ENCODE measurements at regions not wholly inside any gene's neighbourhood (a gene's known extent, or its start where the extent isn't known, plus 50 kb on each side); places are given as distances from the start of the nearest gene placed in this dataset.

GRCh38 chr15:93244696-93245660 lies 156.0 kb upstream of the RGMA start:
- no peak for TF ChIP-seq SPI1 (IDR thresholded peaks at IDR 0.05; ENCODE audit: borderline replicate concordance, low read depth)
- no peak for TF ChIP-seq GABPA (IDR thresholded peaks at IDR 0.05; ENCODE audit: low read depth)
- no peaks in the 10 kb centered on the region for H3K27me3 ChIP-seq (ENCODE audit: insufficient read depth, poor library complexity, severe bottlenecking)
- H3K27ac ChIP-seq (replicated peaks), result no peak overlapping the region
- DNase-seq (ENCODE audit: low read depth in 1 of 2, low spot score in 1 of 2), result no peak
- H3K4me3 ChIP-seq (replicated peaks; ENCODE audit: insufficient read depth, low read length), result no peak overlapping the region

GRCh38 chr15:93243573-93243972 lies 154.6 kb upstream of the RGMA start:
- no peaks in the 10 kb centered on the region for H3K27me3 ChIP-seq (ENCODE audit: insufficient read depth, poor library complexity, severe bottlenecking)
- H3K27ac ChIP-seq (replicated peaks), result no peak overlapping the region
- TF ChIP-seq CTCF (IDR thresholded peaks at IDR 0.05; ENCODE audit: insufficient read depth, low read length), result no peak
- no peak for TF ChIP-seq POLR2AphosphoS5 (IDR thresholded peaks at IDR 0.05; ENCODE audit: low read depth)
- TF ChIP-seq REST (IDR thresholded peaks at IDR 0.05; ENCODE audit: insufficient replicate concordance, low read depth), result no peak
- TF ChIP-seq SPI1 (IDR thresholded peaks at IDR 0.05; ENCODE audit: borderline replicate concordance, low read depth), result no peak
- no peak for TF ChIP-seq GABPA (IDR thresholded peaks at IDR 0.05; ENCODE audit: low read depth)

GRCh38 chr15:93241696-93242585 lies 152.9 kb upstream of the RGMA start:
- no peak for TF ChIP-seq POLR2AphosphoS5 (IDR thresholded peaks at IDR 0.05; ENCODE audit: low read depth)
- TF ChIP-seq REST (IDR thresholded peaks at IDR 0.05; ENCODE audit: insufficient replicate concordance, low read depth), result no peak
- TF ChIP-seq GABPA (IDR thresholded peaks at IDR 0.05; ENCODE audit: low read depth), result no peak
- no peak for TF ChIP-seq CTCF (IDR thresholded peaks at IDR 0.05; ENCODE audit: insufficient read depth, low read length)
- TF ChIP-seq SPI1 (IDR thresholded peaks at IDR 0.05; ENCODE audit: borderline replicate concordance, low read depth), result no peak
- no peaks in the 10 kb centered on the region for H3K27me3 ChIP-seq (ENCODE audit: insufficient read depth, poor library complexity, severe bottlenecking)
- DNase-seq (ENCODE audit: low read depth in 1 of 2, low spot score in 1 of 2), result no peak
- H3K27ac ChIP-seq (replicated peaks), result no peak overlapping the region
- no peak overlapping the region for H3K4me3 ChIP-seq (replicated peaks; ENCODE audit: insufficient read depth, low read length)

More at GRCh38 chr15:93243573-93243972, 154.6 kb upstream of the RGMA start:
- H3K4me3 ChIP-seq (replicated peaks; ENCODE audit: insufficient read depth, low read length), result no peak overlapping the region
- no peak for DNase-seq (ENCODE audit: low read depth in 1 of 2, low spot score in 1 of 2)

GRCh38 chr15:93239993-93240392 lies 151.0 kb upstream of the RGMA start:
- DNase-seq (ENCODE audit: low read depth in 1 of 2, low spot score in 1 of 2), result no peak
- Histone ChIP-seq H3K27me3 (ENCODE audit: insufficient read depth, poor library complexity, severe bottlenecking) (no peaks in the 10 kb centered on the region), H3K4me3 (replicated peaks; ENCODE audit: insufficient read depth, low read length) (no peak overlapping the region), H3K27ac (replicated peaks) (no peak overlapping the region)
- TF ChIP-seq SPI1 (IDR thresholded peaks at IDR 0.05; ENCODE audit: borderline replicate concordance, low read depth), result no peak
- TF ChIP-seq CTCF (IDR thresholded peaks at IDR 0.05; ENCODE audit: insufficient read depth, low read length), result no peak
- no peak for TF ChIP-seq REST (IDR thresholded peaks at IDR 0.05; ENCODE audit: insufficient replicate concordance, low read depth)
- no peak for TF ChIP-seq POLR2AphosphoS5 (IDR thresholded peaks at IDR 0.05; ENCODE audit: low read depth)
- TF ChIP-seq GABPA (IDR thresholded peaks at IDR 0.05; ENCODE audit: low read depth), result no peak

Measured in HL-60 (cell line).